Activated CD8-positive, alpha-beta T cell treated with anti-CD3 and anti-CD28 coated beads, Interleukin-2, amount 10 ng/mL, durations not matched to agents 7 days and 5 days (primary cell): ENCODE measurements at regions not wholly inside any gene's neighbourhood (a gene's known extent, or its start where the extent isn't known, plus 50 kb on each side); places are given as distances from the start of the nearest gene placed in this dataset.
"Not testable (repeated sequence)": the region's sequence is repeated elsewhere in the genome, so short reads cannot be mapped to it uniquely, and the experiment has no call there.

ENCODE experiments used
- ATAC-seq: fragments of 150-1000 bp; cut with Tn5 transposase; one replicate; pipeline ENCODE4 v1.10.0; 2021; ENCODE audit warnings: moderate library complexity
- CTCF ChIA-PET: fragments of 350-600 bp; sonication (Branson Sonifier 250); formaldehyde crosslinking; loops from one replicate; lab custom pipeline; 2021; ENCODE audit warnings: antibody characterized with exemption; lab: Charles Lee
- POLR2A ChIA-PET: fragments of 350-600 bp; sonication (Branson Sonifier 250); formaldehyde crosslinking; loops from one replicate; lab custom pipeline; 2021; ENCODE audit warnings: antibody characterized with exemption; lab: Charles Lee
- DNase-seq: peaks from one replicate; pipeline ENCODE4 v3.0.0-alpha.2; 2020
- H3K27ac Mint-ChIP-seq: one replicate; pipeline ENCODE4 v1.8.0; 2021; ENCODE audit warnings: mild to moderate bottlenecking, mixed read lengths
- H3K27me3 Mint-ChIP-seq: one replicate; pipeline ENCODE4 v1.8.0; 2021; ENCODE audit warnings: low read depth, mixed read lengths
- H3K36me3 Mint-ChIP-seq: one replicate; pipeline ENCODE4 v1.8.0; 2021; ENCODE audit warnings: low read depth, mixed read lengths
- H3K4me1 Mint-ChIP-seq: one replicate; pipeline ENCODE4 v1.8.0; 2021; ENCODE audit warnings: low read depth, mixed read lengths
- H3K4me3 Mint-ChIP-seq: one replicate; pipeline ENCODE4 v1.8.0; 2021; ENCODE audit warnings: mild to moderate bottlenecking, mixed read lengths
- H3K9me3 Mint-ChIP-seq: one replicate; pipeline ENCODE4 v1.8.0; 2022; ENCODE audit warnings: mixed read lengths; ENCODE audit not compliant: insufficient read depth

- Mint-ChIP-seq H3K36me3 (no peaks in the 10 kb centered on the region), H3K9me3 (no peaks in the 10 kb centered on the region), H3K27ac (no peak overlapping the region), H3K4me3 (no peak overlapping the region), H3K27me3 (no peaks in the 10 kb centered on the region), H3K4me1 (no peaks in the 10 kb centered on the region)
- no peak for ATAC-seq
- DNase-seq, result no peak
- ChIA-PET CTCF (interaction anchor here (1.0 kb wide), 1 partner anchor 137 kb away, joined by 3 read pairs; no protein-coding TSS in a partner anchor), POLR2A (no interaction called here)
Measured at GRCh38 chr21:16218682-16219343, 489.0 kb downstream of the USP25 start.

DNA sequence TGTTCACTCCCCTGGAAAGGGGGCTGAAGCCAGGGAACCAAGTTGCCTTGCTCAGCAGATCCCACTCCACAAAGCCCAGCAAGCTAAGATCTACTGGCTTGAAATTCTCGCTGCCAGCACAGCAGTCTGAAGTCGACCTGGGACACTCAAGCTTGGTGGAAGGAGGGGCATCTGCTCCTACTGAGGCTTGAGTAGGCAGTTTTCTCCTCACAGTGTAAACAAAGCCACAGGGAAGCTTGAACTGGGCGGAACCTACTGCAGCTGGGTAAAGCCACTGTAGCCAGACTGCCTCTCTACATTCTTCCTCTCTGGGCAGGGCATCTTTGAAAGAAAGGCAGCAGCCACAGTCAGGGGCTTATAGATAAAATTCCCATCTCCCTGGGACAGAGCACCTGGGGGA lies 495.0 kb downstream of the USP25 start:
- DNase-seq, H3K4me3 Mint-ChIP-seq, POLR2A ChIA-PET, H3K36me3 Mint-ChIP-seq, H3K9me3 Mint-ChIP-seq, H3K27me3 Mint-ChIP-seq, H3K4me1 Mint-ChIP-seq, H3K27ac Mint-ChIP-seq, CTCF ChIA-PET, ATAC-seq: not testable (repeated sequence)

DNA sequence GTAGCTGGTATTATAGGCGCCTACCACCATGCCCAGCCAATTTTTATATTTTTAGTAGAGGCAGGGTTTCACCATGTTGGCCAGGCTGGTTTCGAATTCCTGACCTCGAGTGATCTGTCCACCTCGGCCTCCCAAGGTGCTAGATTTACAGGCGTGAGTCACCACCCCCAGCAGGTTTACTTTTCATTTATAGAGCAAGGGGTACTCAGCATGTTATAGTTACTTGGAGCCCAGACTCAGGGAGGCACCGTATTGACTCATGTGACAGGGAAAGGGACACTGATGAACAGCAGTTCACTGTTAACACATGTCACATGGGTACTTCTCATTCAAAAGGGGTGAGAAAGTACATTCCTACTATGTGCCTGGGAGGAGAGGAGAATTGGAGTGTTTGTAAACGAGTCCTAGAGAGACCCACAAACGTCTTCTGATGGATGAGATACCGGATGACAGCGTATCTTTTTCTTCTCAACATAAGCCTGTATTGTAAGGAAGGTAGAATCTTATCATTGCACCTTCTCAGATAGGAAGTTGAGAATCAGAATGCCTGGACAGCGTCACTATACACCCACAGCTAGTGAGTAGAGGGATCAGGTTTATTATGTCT lies 510.0 kb downstream of the USP25 start:
- POLR2A ChIA-PET, result no interaction called here
- Mint-ChIP-seq H3K9me3 (no peaks in the 10 kb centered on the region), H3K36me3 (no peaks in the 10 kb centered on the region), H3K4me1 (no peaks in the 10 kb centered on the region), H3K27me3 (no peaks in the 10 kb centered on the region), H3K27ac (no peak overlapping the region), H3K4me3 (no peak overlapping the region)
- DNase-seq, result no peak
- no peak for ATAC-seq
- CTCF ChIA-PET, result no interaction called here

DNA sequence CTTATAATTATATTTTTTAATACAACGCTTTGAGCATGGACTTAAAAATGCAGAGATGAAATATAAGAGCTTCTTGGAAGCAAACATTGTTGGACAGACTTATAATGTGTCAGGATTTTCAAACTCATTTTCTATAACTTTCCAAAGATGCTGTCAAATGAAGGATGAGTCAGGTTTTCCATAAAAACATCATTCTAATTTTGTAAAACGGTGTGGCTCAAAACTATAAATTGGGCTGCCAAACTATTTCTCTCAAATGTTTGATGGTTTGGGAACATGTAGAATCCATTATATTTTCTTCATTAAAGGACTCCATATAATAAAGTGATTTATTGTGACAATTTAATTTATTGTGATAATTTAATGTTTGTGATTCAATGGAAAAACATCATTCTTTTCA lies 511.2 kb downstream of the USP25 start:
- ATAC-seq, result no peak
- Mint-ChIP-seq H3K9me3 (peaks cover 4% of the 10 kb centered on the region), H3K27me3 (no peaks in the 10 kb centered on the region), H3K36me3 (no peaks in the 10 kb centered on the region), H3K27ac (no peak overlapping the region), H3K4me1 (no peaks in the 10 kb centered on the region), H3K4me3 (no peak overlapping the region)
- ChIA-PET POLR2A (no interaction called here), CTCF (no interaction called here)
- DNase-seq, result no peak

DNA sequence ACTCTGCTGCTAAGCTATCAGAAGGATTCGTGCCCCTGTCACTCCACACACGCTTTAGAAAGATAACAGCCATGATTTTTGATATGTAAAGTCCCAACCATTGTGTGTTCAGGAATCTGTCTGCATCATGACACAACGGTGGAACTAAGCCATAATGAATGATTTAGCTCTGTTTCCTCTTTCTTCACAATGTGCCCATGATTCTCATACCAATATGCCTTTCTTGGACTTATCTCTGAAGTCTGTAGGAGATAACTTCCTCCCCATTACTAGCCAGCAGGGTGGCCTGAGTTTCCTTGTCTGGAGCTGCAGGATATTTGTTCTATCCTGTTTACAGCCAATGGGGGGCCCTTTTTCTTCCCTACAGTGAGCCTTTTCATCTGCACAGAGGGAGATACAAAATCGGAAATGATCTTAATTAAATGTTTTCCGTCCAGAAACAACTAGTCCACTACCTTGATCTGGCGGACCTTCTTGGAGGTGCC lies 511.7 kb downstream of the USP25 start:
- no peak for ATAC-seq
- no peak overlapping the region for H3K27ac Mint-ChIP-seq
- POLR2A ChIA-PET, result interaction anchor here (0.6 kb wide), 1 partner anchor 225 kb away, joined by 3 read pairs; no protein-coding TSS in a partner anchor
- CTCF ChIA-PET, result no interaction called here
- H3K4me3 Mint-ChIP-seq, result no peak overlapping the region
- no peak for DNase-seq
- no peaks in the 10 kb centered on the region for H3K36me3 Mint-ChIP-seq
- peaks cover 4% of the 10 kb centered on the region for H3K9me3 Mint-ChIP-seq
- H3K4me1 Mint-ChIP-seq, result no peaks in the 10 kb centered on the region
- H3K27me3 Mint-ChIP-seq, result no peaks in the 10 kb centered on the region

DNA sequence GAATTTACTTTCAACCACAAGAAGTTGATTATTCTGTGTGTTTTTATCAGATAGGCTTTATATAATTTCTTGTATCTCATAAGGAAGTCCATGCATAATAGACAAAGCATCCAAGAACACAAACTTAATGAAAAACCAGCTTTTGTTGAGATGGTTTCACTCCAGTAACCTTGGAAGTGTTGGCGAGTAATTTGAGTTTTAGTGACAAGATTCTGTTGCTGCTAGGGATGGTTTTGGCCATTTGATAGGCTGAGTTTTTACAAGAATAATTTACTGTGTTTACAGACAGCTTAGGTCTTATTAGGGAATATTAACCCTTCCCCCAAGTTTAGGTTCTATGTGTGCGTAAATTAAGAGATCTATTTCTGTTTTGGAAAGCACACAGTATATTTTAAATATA lies 513.6 kb downstream of the USP25 start:
- H3K9me3 Mint-ChIP-seq, result peaks cover 8% of the 10 kb centered on the region

GRCh38 chr21:16248705-16249104 lies 518.9 kb downstream of the USP25 start:
- H3K27me3 Mint-ChIP-seq, result no peaks in the 10 kb centered on the region
- ATAC-seq, result no peak
- H3K4me1 Mint-ChIP-seq, result no peaks in the 10 kb centered on the region
- CTCF ChIA-PET, result no interaction called here
- no peaks in the 10 kb centered on the region for H3K36me3 Mint-ChIP-seq
- peaks cover 8% of the 10 kb centered on the region for H3K9me3 Mint-ChIP-seq
- POLR2A ChIA-PET, result no interaction called here
- no peak overlapping the region for H3K27ac Mint-ChIP-seq
- DNase-seq, result no peak
- no peak overlapping the region for H3K4me3 Mint-ChIP-seq

More for the DNA sequence above, 513.6 kb downstream of the USP25 start:
- Mint-ChIP-seq H3K4me3 (no peak overlapping the region), H3K36me3 (no peaks in the 10 kb centered on the region), H3K4me1 (no peaks in the 10 kb centered on the region), H3K27ac (no peak overlapping the region), H3K27me3 (no peaks in the 10 kb centered on the region)
- CTCF ChIA-PET, result no interaction called here
- ATAC-seq (no peak), DNase-seq (no peak)
- POLR2A ChIA-PET, result no interaction called here

- ATAC-seq (no peak), DNase-seq (no peak)
- Mint-ChIP-seq H3K9me3 (peaks cover 8% of the 10 kb centered on the region), H3K4me1 (no peaks in the 10 kb centered on the region), H3K4me3 (no peak overlapping the region), H3K27me3 (no peaks in the 10 kb centered on the region), H3K27ac (no peak overlapping the region), H3K36me3 (no peaks in the 10 kb centered on the region)
- ChIA-PET CTCF (no interaction called here), POLR2A (no interaction called here)
Measured at GRCh38 chr21:16250273-16250672, 520.5 kb downstream of the USP25 start.

DNA sequence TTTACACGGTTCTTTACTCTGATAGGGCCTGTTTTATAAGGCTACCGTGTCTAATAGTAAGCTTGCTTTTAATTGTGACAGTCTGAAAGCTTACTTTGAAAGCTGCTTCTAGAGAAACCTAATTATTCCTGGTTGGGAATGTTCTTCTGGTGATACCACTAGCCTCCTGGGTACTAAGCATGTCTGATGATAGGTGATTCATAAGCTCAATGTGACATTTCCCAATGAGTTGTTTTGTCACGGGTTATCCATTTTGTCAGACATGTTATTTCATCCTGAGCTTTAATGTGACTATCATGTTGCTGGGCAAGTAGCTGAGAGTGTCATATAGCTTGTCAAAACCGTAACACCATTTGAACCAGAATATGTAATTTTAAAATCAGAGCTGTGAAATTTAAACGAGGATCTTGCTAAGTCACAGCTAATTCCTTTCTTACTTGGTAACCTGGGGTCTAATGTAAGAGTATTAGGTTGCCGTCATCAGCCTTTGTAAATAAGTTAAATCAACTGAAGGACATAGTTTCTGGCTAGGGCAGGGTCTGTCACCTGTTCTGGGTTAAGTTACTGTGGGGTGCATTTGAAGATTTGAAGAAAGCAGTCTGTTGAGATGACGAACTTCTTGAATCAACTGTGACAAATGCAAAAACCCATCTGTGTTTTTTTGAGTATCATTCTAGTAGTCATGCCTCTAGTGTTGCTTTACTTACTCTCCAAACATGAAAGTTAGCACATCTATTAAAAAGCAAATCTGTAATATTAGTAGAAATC lies 529.2 kb downstream of the USP25 start:
- DNase-seq (no peak), ATAC-seq (no peak)
- no peaks in the 10 kb centered on the region for H3K4me1 Mint-ChIP-seq
- H3K36me3 Mint-ChIP-seq, result no peaks in the 10 kb centered on the region
- no peak overlapping the region for H3K27ac Mint-ChIP-seq
- CTCF ChIA-PET, result no interaction called here
- POLR2A ChIA-PET, result no interaction called here
- H3K27me3 Mint-ChIP-seq, result no peaks in the 10 kb centered on the region
- H3K9me3 Mint-ChIP-seq, result no peaks in the 10 kb centered on the region
- H3K4me3 Mint-ChIP-seq, result no peak overlapping the region

DNA sequence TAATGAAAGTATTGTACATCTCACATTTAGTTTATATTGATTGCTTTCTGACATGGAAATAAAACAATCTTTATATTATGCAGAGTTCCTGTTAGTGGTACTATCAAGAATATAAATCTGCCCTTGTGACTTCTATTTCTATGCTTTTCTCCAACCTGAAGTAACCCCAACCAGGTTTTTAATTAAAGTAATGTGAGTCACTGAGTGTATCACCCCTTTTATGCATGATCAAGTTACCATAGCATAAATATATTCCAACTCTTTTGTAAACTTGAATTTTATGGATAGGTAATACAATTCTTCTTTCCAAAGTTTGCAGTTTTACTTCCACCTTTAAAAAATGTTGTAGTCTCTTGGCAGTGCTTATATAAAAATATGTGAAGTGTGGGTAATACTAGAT lies 532.3 kb downstream of the USP25 start:
- Mint-ChIP-seq H3K36me3 (no peaks in the 10 kb centered on the region), H3K4me1 (no peaks in the 10 kb centered on the region), H3K9me3 (no peaks in the 10 kb centered on the region), H3K27me3 (no peaks in the 10 kb centered on the region), H3K4me3 (no peak overlapping the region), H3K27ac (no peak overlapping the region)
- POLR2A ChIA-PET, result no interaction called here
- DNase-seq (no peak), ATAC-seq (no peak)
- CTCF ChIA-PET, result no interaction called here

DNA sequence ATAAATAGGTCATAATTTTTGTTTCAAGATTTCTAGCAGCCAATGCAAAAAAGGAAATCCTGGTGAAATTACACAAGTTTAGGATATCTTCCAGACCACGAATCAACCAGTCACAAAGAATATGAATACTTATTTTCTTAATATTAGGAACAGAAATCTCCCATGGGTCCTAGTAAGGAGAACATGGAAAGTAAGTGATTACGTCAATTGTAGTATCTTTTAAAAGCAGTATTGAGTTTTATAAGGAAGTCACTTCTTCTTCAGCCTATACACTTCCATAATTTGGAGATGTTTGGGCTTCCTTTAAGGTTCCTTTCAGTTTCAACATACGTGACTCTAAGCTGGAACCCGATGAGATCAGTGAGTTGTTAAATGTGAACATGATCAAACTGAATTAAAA lies 534.5 kb downstream of the USP25 start:
- POLR2A ChIA-PET, result no interaction called here
- no peak for DNase-seq
- no peaks in the 10 kb centered on the region for H3K27me3 Mint-ChIP-seq
- no peak overlapping the region for H3K4me3 Mint-ChIP-seq
- H3K36me3 Mint-ChIP-seq, result no peaks in the 10 kb centered on the region
- H3K9me3 Mint-ChIP-seq, result no peaks in the 10 kb centered on the region
- H3K4me1 Mint-ChIP-seq, result no peaks in the 10 kb centered on the region
- CTCF ChIA-PET, result no interaction called here
- ATAC-seq, result no peak
- no peak overlapping the region for H3K27ac Mint-ChIP-seq

DNA sequence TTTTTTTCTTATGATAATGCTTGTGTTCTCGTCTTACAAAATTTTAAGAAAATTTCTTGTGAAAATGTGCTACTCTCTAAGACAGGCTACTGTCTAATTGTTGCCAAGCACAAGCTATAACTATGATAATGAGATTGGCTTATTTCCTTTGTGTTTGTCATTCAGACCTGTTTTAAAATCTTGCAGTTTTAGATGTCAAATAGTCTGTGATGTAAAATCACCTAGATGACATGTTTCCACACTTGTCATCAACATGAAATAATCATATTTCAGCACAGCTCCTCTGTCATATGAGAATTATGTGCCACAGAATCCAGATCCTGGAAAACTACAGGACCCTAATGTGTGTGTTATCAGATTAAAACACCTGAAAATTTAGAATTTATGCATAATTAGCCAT lies 539.7 kb downstream of the USP25 start:
- Mint-ChIP-seq H3K4me3 (no peak overlapping the region), H3K4me1 (no peaks in the 10 kb centered on the region), H3K27me3 (no peaks in the 10 kb centered on the region), H3K36me3 (no peaks in the 10 kb centered on the region), H3K9me3 (no peaks in the 10 kb centered on the region), H3K27ac (no peak overlapping the region)
- ATAC-seq (no peak), DNase-seq (no peak)
- ChIA-PET CTCF (no interaction called here), POLR2A (no interaction called here)
